DND-41 (cell line): ENCODE measurements at regions not wholly inside any gene's neighbourhood (a gene's known extent, or its start where the extent isn't known, plus 50 kb on each side); places are given as distances from the start of the nearest gene placed in this dataset.

Experiments
- ATAC-seq: fragments of 200-7000 bp; cut with Tn5 transposase; 3 replicates; pipeline ENCODE4 v1.9.1; 2021; ENCODE audit warnings: low read depth; ENCODE audit not compliant: insufficient read depth
- DNase-seq: peaks from one replicate; pipeline ENCODE4 v3.0.0-alpha.2; 2020
- H2AFZ ChIP-seq: 2 replicates; pipeline ENCODE4 v1.6.0; 2012; ENCODE audit warnings: low read depth, low read length
- H3K27ac ChIP-seq: 2 replicates; pipeline ENCODE4 v1.5.1; 2012; ENCODE audit warnings: low read length, inconsistent platforms
- H3K27me3 ChIP-seq: fragments of 200-600 bp; sonication (generic); 2 replicates; pipeline ENCODE4 v1.6.0; 2012; ENCODE audit warnings: low read length, mild to moderate bottlenecking, inconsistent platforms; ENCODE audit not compliant: insufficient read depth, poor library complexity
- H3K36me3 ChIP-seq: 2 replicates; pipeline ENCODE4 v1.5.1; 2012; ENCODE audit warnings: low read length, inconsistent platforms; ENCODE audit not compliant: insufficient read depth
- H3K4me1 ChIP-seq: 2 replicates; pipeline ENCODE4 v1.5.1; 2012; ENCODE audit warnings: mild to moderate bottlenecking, low read length; ENCODE audit not compliant: insufficient read depth
- H3K4me2 ChIP-seq: 2 replicates; pipeline ENCODE4 v1.6.0; 2012; ENCODE audit warnings: mild to moderate bottlenecking, moderate library complexity, low read length, inconsistent platforms; ENCODE audit not compliant: insufficient read depth
- H3K4me3 ChIP-seq, 2 experiments: fragments of 200-600 bp in 1 of 2; shearing (Covaris generic) in 1 of 2; 2 replicates each; pipeline ENCODE4 v1.5.1; 2012 to 2016; ENCODE audit warnings: inconsistent platforms in 2 of 2, low read length in 2 of 2, mild to moderate bottlenecking in 2 of 2, low read depth in 1 of 2, moderate library complexity in 1 of 2
- H3K79me2 ChIP-seq: 2 replicates; pipeline ENCODE4 v1.6.0; 2012; ENCODE audit warnings: low read length, inconsistent platforms; ENCODE audit not compliant: insufficient read depth
- H3K9ac ChIP-seq: 2 replicates; pipeline ENCODE4 v1.6.0; 2012; ENCODE audit warnings: low read depth, mild to moderate bottlenecking, inconsistent platforms, low read length, moderate library complexity
- H3K9me3 ChIP-seq: 2 replicates; pipeline ENCODE4 v1.5.1; 2012; ENCODE audit warnings: low read length, moderate library complexity, mild to moderate bottlenecking, inconsistent platforms; ENCODE audit not compliant: insufficient read depth, severe bottlenecking
- H4K20me1 ChIP-seq: 2 replicates; pipeline ENCODE4 v1.6.0; 2012; ENCODE audit warnings: low read length; ENCODE audit not compliant: insufficient read depth
- CTCF ChIP-seq: IDR thresholded peaks from 2 replicates; pipeline ENCODE4 v1.5.1; 2012; ENCODE audit warnings: borderline replicate concordance, low read length, moderate library complexity, mild to moderate bottlenecking; ENCODE audit not compliant: poor library complexity, severe bottlenecking; ENCODE audit errors: extremely low read depth
- EZH2 ChIP-seq: IDR thresholded peaks from 3 replicates; pipeline ENCODE4 v1.6.1; 2012; ENCODE audit warnings: borderline replicate concordance, low read depth, mild to moderate bottlenecking, moderate library complexity, low read length, inconsistent platforms; ENCODE audit not compliant: severe bottlenecking

- Histone ChIP-seq H4K20me1 (peaks cover 2% of the 10 kb centered on the region), H3K9ac (no peak overlapping the region), H3K4me3 (no peak overlapping the region), H3K36me3 (no peaks in the 10 kb centered on the region), H2AFZ (no peak overlapping the region), H3K27ac (no peak overlapping the region), H3K4me2 (no peak overlapping the region), H3K27me3 (peaks cover 7% of the 10 kb centered on the region), H3K9me3 (no peaks in the 10 kb centered on the region), H3K79me2 (no peaks in the 10 kb centered on the region), H3K4me1 (no peaks in the 10 kb centered on the region)
- ATAC-seq (no peak), DNase-seq (no peak)
- TF ChIP-seq EZH2 (no peak), CTCF (no peak)
These were observed 137.0 kb upstream of the IPO9 start for GRCh38 chr1:201691716-201692554.

GRCh38 chr1:201692555-201693394, 136.2 kb upstream of the IPO9 start:
- Histone ChIP-seq H3K27ac (no peak overlapping the region), H3K4me2 (no peak overlapping the region), H4K20me1 (peaks cover 2% of the 10 kb centered on the region), H3K79me2 (no peaks in the 10 kb centered on the region), H3K9me3 (no peaks in the 10 kb centered on the region), H3K36me3 (no peaks in the 10 kb centered on the region), H3K9ac (no peak overlapping the region), H3K27me3 (peaks cover 7% of the 10 kb centered on the region), H3K4me1 (no peaks in the 10 kb centered on the region), H3K4me3 (no peak overlapping the region), H2AFZ (no peak overlapping the region)
- ATAC-seq = no peak
- no peak for DNase-seq
- no peak for TF ChIP-seq CTCF
- no peak for TF ChIP-seq EZH2

GRCh38 chr1:201693890-201694607, 134.9 kb upstream of the IPO9 start:
- TF ChIP-seq EZH2 (no peak), CTCF (no peak)
- H3K36me3 ChIP-seq = no peaks in the 10 kb centered on the region
- no peak overlapping the region for H2AFZ ChIP-seq
- H3K4me3 ChIP-seq = no peak overlapping the region
- ATAC-seq (no peak), DNase-seq (no peak)
- H3K9ac ChIP-seq = no peak overlapping the region
- H3K4me2 ChIP-seq = no peak overlapping the region
- H3K27me3 ChIP-seq = peaks cover 7% of the 10 kb centered on the region
- no peak overlapping the region for H3K27ac ChIP-seq
- H3K9me3 ChIP-seq = no peaks in the 10 kb centered on the region
- no peaks in the 10 kb centered on the region for H3K79me2 ChIP-seq
- no peaks in the 10 kb centered on the region for H3K4me1 ChIP-seq
- H4K20me1 ChIP-seq = peaks cover 2% of the 10 kb centered on the region; the same call in 1 of the 2 replicates
